ENCODE measurements at regions not wholly inside any gene's neighbourhood (a gene's known extent, or its start where the extent isn't known, plus 50 kb on each side); places are given as distances from the start of the nearest gene placed in this dataset.

- DNase-seq (ENCODE audit: low spot score): no peak
Measured at GRCh38 chr2:134174711-134175110, 79.2 kb upstream of the MGAT5 start.

GRCh38 chr2:134175834-134176233, 78.0 kb upstream of the MGAT5 start:
- no peak for DNase-seq (ENCODE audit: low spot score)

- DNase-seq (ENCODE audit: low spot score): no peak
Measured at GRCh38 chr2:134177351-134177931, 76.4 kb upstream of the MGAT5 start.

GRCh38 chr2:134178138-134178877, 75.6 kb upstream of the MGAT5 start:
- no peak for DNase-seq (ENCODE audit: low spot score)

GRCh38 chr2:134181219-134181618, 72.7 kb upstream of the MGAT5 start:
- DNase-seq (ENCODE audit: low spot score): no peak

GRCh38 chr2:134183679-134184078, 70.2 kb upstream of the MGAT5 start:
- no peak for DNase-seq (ENCODE audit: low spot score)

- no peak for DNase-seq (ENCODE audit: low spot score)
Measured at GRCh38 chr2:134185639-134186038, 68.2 kb upstream of the MGAT5 start.

GRCh38 chr2:134189009-134189720, 64.7 kb upstream of the MGAT5 start:
- DNase-seq (ENCODE audit: low spot score): no peak

GRCh38 chr2:134190062-134190806, 63.6 kb upstream of the MGAT5 start:
- DNase-seq (ENCODE audit: low spot score): peak; percentile 78

GRCh38 chr2:134190807-134191203, 63.1 kb upstream of the MGAT5 start:
- no peak for DNase-seq (ENCODE audit: low spot score)

GRCh38 chr2:134191835-134192234, 62.0 kb upstream of the MGAT5 start:
- DNase-seq (ENCODE audit: low spot score): no peak

- DNase-seq (ENCODE audit: low spot score): no peak
Measured at GRCh38 chr2:134193006-134193405, 60.9 kb upstream of the MGAT5 start.

- no peak for DNase-seq (ENCODE audit: low spot score)
Measured at GRCh38 chr2:134194519-134194918, 59.4 kb upstream of the MGAT5 start.

- no peak for DNase-seq (ENCODE audit: low spot score)
Measured at GRCh38 chr2:134195341-134195740, 58.5 kb upstream of the MGAT5 start.

GRCh38 chr2:134197445-134197844, 56.4 kb upstream of the MGAT5 start:
- DNase-seq (ENCODE audit: low spot score): no peak

- no peak for DNase-seq (ENCODE audit: low spot score)
Measured at GRCh38 chr2:134198006-134198634, 55.8 kb upstream of the MGAT5 start.

GRCh38 chr2:134199123-134199522, 54.7 kb upstream of the MGAT5 start:
- no peak for DNase-seq (ENCODE audit: low spot score)

GRCh38 chr2:134200036-134200618, 53.7 kb upstream of the MGAT5 start:
- no peak for DNase-seq (ENCODE audit: low spot score)

GRCh38 chr2:134201533-134201932, 52.3 kb upstream of the MGAT5 start:
- no peak for DNase-seq (ENCODE audit: low spot score)

GRCh38 chr2:134202371-134202770, 51.5 kb upstream of the MGAT5 start:
- DNase-seq (ENCODE audit: low spot score): no peak

- no peak for DNase-seq (ENCODE audit: low spot score)
Measured at GRCh38 chr2:134203175-134203574, 50.7 kb upstream of the MGAT5 start.
